GM10266 (cell line): ENCODE measurements at regions not wholly inside any gene's neighbourhood (a gene's known extent, or its start where the extent isn't known, plus 50 kb on each side); places are given as distances from the start of the nearest gene placed in this dataset.

Experiments
- DNase-seq: peaks from one replicate; pipeline ENCODE4 v3.0.0; 2012; ENCODE audit errors: extremely low spot score
- TF ChIP-seq, protein P1 (sequence below): IDR thresholded peaks from 2 replicates; pipeline ENCODE4 v1.5.1; 2012; ENCODE audit warnings: mild to moderate bottlenecking, low read depth; ENCODE audit not compliant: control insufficient read depth, insufficient read depth; ENCODE audit errors: missing control alignments

DNA sequence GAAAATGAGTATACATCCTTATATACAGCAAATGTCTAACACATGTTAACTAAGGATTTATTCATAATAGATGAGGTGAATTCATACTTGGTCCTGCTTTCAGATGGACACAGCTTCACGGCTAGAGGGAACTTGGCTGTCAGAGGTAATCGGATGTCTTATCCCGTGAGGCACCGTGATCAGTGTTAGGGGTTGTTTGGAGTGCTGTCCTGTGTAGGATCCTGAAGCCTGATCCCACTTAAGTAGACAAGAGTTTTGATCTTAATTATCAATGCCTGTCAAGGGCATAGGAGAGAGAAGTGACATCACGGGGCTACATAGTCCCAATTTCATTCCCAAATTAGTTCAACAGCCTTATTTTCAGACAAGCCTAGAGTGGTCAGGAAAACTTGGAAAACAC is 204.6 kb downstream of the RNF144A start:
- DNase-seq, result no peak
- TF ChIP-seq, protein P1, sequence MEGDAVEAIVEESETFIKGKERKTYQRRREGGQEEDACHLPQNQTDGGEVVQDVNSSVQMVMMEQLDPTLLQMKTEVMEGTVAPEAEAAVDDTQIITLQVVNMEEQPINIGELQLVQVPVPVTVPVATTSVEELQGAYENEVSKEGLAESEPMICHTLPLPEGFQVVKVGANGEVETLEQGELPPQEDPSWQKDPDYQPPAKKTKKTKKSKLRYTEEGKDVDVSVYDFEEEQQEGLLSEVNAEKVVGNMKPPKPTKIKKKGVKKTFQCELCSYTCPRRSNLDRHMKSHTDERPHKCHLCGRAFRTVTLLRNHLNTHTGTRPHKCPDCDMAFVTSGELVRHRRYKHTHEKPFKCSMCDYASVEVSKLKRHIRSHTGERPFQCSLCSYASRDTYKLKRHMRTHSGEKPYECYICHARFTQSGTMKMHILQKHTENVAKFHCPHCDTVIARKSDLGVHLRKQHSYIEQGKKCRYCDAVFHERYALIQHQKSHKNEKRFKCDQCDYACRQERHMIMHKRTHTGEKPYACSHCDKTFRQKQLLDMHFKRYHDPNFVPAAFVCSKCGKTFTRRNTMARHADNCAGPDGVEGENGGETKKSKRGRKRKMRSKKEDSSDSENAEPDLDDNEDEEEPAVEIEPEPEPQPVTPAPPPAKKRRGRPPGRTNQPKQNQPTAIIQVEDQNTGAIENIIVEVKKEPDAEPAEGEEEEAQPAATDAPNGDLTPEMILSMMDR, result no peak

DNA sequence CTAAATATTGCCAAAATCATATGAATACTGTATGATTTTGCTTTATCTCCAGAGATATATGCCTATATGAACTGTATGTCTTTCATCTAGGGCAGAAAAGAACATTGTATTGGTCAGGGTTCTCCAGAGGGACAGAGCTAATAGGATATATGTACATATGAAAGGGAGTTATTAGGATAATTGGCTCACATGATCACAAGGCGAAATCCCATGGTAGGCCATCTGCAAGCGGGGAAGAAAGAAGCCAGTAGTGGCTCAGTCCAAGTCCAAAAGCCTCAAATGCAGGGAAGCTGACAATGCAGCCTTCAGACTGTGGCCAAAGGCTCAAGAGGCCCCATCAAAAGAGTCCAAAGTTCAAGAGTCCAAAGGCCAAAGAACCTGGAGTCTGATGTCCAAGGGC is 209.9 kb downstream of the RNF144A start:
- DNase-seq, result no peak
- TF ChIP-seq, protein P1, result no peak

DNA sequence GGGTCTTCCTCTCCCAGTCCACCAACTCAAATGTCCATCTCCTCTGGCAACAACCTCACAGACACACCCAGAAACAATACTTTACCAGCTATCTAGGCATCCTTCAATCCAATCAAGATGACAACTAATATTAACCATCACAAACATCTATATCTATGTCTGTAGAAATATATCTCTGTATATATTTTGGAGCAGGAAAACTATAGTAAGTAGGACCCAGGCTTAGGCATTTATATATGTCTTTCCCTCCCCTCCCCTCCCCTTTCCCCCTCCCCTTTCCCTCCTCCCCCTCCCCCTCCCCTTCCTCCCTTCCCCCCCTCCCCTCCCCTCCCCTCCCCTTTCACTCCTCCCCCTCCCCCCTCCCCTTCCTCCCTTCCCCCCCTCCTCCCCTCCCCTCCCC is 210.5 kb downstream of the RNF144A start:
- TF ChIP-seq, protein P1, result no peak

DNA sequence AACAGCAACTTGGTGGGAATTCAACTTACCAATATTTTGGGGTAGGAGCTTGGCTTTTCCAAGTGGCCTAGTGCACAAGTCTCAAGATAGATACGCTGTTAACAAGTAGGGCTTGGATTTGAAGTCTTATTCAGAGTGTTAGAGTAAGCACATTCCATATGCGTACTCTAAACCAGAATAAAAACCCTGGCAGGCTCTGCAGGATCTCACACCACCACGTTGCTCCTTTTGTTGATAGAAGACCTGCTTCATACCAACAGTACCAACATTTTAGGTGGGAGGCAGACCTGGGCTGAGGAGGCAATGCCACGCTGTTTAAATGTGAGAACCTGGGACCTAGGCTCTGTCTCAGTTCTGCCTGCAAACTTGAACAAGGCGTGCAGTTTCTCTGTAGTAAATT is 214.0 kb downstream of the RNF144A start:
- TF ChIP-seq, protein P1, result no peak
- no peak for DNase-seq

More for the DNA sequence above, 210.5 kb downstream of the RNF144A start:
- no peak for DNase-seq

DNA sequence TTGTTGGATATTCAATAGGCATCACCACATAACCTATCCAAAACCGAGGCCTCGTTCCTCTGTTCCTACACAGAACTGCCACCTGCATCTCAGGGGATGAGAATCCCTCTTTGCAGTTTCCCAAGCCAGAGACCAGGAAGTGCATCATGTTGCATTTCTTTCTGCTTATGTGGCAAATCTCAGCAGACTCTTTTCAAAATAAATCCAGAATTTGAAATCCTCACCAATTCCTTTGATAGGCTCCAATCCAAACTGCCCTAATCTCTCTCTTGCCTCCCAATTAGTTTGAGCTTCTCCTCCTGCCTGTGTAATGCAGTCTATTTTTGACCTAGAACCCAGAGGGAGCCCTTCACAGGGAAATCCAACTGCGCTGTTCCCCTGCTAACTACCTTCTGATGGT is 215.5 kb downstream of the RNF144A start:
- no peak for DNase-seq
- TF ChIP-seq, protein P1, result no peak

DNA sequence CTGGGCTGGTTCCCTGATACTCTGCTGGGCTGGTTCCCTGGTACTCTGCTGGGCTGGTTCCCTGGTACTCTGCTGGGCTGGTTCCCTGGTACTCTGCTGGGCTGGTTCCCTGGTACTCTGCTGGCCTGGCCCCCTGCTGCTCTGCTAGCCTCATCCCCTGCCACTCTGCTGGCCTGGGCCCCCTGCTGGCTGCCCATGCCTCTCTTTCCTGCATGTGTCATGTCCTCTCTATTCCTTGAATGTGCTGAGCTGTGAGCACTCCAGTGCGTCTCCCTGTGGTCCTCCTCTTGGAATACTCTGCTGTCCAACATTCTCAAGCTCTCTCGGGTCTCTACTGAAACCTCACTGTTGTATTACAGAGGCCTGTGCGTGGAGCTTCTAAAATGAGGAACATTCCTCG is 216.3 kb downstream of the RNF144A start:
- TF ChIP-seq, protein P1, result no peak
- no peak for DNase-seq

DNA sequence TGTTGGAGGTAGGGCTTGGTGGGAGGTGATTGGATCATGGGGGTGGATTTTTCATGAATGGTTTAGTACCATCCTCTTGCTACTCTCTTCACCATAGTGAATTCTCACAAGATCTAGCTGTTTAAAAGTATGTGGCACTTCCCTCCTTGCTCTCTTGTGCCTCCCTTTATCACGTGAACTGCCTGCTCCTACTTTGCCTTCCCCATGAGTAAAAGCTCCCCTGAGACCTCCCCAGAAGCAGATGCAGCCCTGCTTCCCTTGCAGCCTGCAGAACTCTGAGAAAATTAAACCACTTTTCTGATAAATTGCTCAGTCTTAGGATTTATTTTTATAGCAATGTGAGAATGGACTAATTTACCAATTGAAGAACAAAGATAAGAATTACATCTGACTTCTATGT is 223.1 kb downstream of the RNF144A start:
- no peak for DNase-seq
- TF ChIP-seq, protein P1, result no peak

DNA sequence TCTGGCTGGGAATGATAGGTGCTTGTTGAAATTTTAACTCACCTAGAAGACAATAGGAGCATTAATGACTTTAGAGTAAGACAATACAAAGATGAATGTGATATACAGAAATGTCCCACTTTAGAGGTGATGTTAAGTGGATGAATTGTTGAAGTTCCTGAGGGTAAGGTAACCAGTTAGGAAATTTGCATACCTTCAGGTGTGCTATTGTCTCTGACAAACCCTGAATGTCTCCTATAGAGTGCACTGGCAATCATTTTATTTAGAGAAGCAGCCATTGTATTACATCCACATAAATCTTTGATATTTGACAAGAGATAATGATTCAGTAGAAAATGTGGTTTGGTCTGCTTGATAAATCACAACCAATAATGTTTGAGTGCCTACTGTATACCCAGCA is 228.5 kb downstream of the RNF144A start:
- DNase-seq, result no peak
- TF ChIP-seq, protein P1, result no peak
